ENCODE measurements at regions not wholly inside any gene's neighbourhood (a gene's known extent, or its start where the extent isn't known, plus 50 kb on each side); places are given as distances from the start of the nearest gene placed in this dataset.

DNA sequence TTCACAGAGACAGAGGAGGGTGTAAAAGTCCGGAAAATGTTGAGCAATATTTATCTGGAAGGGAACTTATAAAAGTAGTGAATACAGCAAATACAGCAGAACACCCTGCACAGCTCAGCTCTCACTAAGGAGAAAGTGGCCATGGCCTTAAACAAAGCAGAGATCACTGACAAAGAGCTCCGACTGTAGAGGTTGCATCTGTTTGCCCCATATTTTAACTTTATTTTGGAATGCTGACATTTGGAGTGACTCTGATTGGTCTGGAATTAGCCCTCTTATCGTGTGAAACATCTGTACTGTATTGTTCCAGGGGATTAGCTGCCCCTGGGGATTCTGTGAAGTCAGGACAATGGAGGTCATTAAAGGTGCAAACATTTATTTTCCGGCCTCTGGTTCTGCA, 1275.7 kb upstream of the FLRT2 start:
- peaks cover 0 to 6% (median 0%) of the 10 kb centered on the region in 4 donors for H3K4me1 ChIP-seq
- WGBS, 2 donors: 29 to 50% methylated on average over 4 of the region's 4 CpGs
- no peaks in the 10 kb centered on the region for H3K9me3 ChIP-seq
- no peak for DNase-seq
- H3K36me3 ChIP-seq: no peaks in the 10 kb centered on the region
- no peak overlapping the region for H3K27ac ChIP-seq
- no peaks in the 10 kb centered on the region for H3K27me3 ChIP-seq
- TF ChIP-seq, protein P1, sequence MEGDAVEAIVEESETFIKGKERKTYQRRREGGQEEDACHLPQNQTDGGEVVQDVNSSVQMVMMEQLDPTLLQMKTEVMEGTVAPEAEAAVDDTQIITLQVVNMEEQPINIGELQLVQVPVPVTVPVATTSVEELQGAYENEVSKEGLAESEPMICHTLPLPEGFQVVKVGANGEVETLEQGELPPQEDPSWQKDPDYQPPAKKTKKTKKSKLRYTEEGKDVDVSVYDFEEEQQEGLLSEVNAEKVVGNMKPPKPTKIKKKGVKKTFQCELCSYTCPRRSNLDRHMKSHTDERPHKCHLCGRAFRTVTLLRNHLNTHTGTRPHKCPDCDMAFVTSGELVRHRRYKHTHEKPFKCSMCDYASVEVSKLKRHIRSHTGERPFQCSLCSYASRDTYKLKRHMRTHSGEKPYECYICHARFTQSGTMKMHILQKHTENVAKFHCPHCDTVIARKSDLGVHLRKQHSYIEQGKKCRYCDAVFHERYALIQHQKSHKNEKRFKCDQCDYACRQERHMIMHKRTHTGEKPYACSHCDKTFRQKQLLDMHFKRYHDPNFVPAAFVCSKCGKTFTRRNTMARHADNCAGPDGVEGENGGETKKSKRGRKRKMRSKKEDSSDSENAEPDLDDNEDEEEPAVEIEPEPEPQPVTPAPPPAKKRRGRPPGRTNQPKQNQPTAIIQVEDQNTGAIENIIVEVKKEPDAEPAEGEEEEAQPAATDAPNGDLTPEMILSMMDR (IDR thresholded peaks at IDR 0.05): no peak
- TF ChIP-seq POLR2AphosphoS5 (IDR thresholded peaks at IDR 0.05) (peak in 1 of 4 donors; percentile 11), EP300 (IDR thresholded peaks at IDR 0.05) (no peak)
- intact Hi-C loops (cut with DNase I): loop anchor here (10.0 kb wide), 1 partner anchor 559 kb away; no protein-coding TSS in a partner anchor
- no peak overlapping the region for H3K4me3 ChIP-seq

DNA sequence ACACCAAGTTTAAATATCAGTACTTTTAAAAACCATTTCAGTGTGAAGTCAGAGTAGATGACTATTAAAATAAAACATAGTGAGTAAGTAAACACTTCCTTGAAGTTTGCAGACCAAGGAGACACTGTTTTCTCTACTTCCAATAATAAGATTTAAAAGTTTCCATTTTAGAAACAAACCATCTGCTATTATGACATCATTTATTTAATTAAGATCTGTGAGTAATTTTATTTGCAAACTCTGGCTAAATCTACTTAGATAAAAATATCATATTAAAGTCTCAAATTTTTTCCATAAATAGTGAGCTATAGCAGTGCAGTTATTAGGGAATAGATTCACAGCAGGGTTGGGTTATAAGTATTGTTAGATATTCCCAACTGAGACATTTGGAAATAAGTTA, 1267.0 kb upstream of the FLRT2 start:
- Histone ChIP-seq H3K27ac (no peak overlapping the region), H3K4me1 (no peaks in the 10 kb centered on the region), H3K36me3 (no peaks in the 10 kb centered on the region), H3K4me3 (no peak overlapping the region), H3K27me3 (no peaks in the 10 kb centered on the region), H3K9me3 (no peaks in the 10 kb centered on the region)
- intact Hi-C loops (cut with DNase I): no loop called here
- no peak for DNase-seq
- TF ChIP-seq POLR2AphosphoS5 (IDR thresholded peaks at IDR 0.05) (no peak), POLR2A (IDR thresholded peaks at IDR 0.05) (no peak), EP300 (IDR thresholded peaks at IDR 0.05) (no peak)
- TF ChIP-seq, protein P1 (IDR thresholded peaks at IDR 0.05): no peak

DNA sequence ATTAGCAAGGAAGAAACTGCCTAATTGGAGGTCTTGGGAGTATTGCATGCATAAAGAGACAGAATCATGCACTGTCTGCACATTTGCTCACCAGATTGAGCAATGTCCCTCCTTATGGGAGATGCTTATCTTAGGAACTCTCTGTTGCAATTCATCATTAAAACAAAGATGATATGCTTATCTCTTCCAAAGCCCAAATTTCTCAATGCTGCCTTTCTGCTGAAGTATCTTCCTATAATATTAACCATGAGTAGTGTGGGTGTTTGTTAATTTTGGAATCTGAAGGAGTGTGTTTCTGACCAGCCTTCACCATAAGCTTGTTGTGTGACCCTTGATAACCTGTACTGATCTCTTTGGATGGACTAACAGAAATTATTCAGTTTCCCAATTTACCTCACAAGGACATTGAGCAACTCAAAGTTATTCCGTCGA, 1257.6 kb upstream of the FLRT2 start:
- no peaks in the 10 kb centered on the region for H3K4me1 ChIP-seq
- no peak overlapping the region for H3K4me3 ChIP-seq
- intact Hi-C loops (cut with DNase I): no loop called here
- H3K36me3 ChIP-seq: no peaks in the 10 kb centered on the region
- H3K27me3 ChIP-seq: no peaks in the 10 kb centered on the region
- no peak overlapping the region for H3K27ac ChIP-seq
- H3K9me3 ChIP-seq: no peaks in the 10 kb centered on the region
- DNase-seq: no peak
- TF ChIP-seq, protein P1 (IDR thresholded peaks at IDR 0.05): no peak
- no peak for TF ChIP-seq EP300 (IDR thresholded peaks at IDR 0.05)
- no peak for TF ChIP-seq POLR2AphosphoS5 (IDR thresholded peaks at IDR 0.05)
- TF ChIP-seq POLR2A (IDR thresholded peaks at IDR 0.05): no peak
- WGBS, 2 donors: 91 to 97% methylated on average over 2 of the region's 2 CpGs

DNA sequence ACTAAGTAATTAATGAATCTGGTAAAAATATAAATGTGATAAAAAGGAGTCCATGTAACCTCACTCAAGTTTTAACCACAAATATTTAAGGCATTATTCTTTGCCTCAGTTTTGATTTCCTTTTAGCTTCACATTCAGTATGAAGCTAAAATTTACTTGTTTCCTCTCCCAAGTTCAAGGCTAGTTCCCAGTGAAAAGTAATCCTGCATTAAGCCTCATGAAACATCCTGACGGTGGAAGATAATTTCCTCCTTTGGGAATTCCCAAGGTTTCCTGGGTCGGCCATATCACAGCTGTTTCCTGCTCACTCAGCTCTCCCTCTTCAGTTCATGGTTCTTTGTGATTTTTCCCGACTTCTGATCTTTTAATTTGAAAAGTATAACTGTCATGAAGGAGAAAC, 1256.8 kb upstream of the FLRT2 start:
- Histone ChIP-seq H3K9me3 (no peaks in the 10 kb centered on the region), H3K4me1 (no peaks in the 10 kb centered on the region), H3K27me3 (no peaks in the 10 kb centered on the region), H3K4me3 (no peak overlapping the region), H3K36me3 (no peaks in the 10 kb centered on the region), H3K27ac (no peak overlapping the region)
- 65 to 73% methylated on average over 3 of the region's 3 CpGs for WGBS, 2 donors
- TF ChIP-seq, protein P1 (IDR thresholded peaks at IDR 0.05): no peak
- TF ChIP-seq EP300 (IDR thresholded peaks at IDR 0.05): no peak
- TF ChIP-seq POLR2AphosphoS5 (IDR thresholded peaks at IDR 0.05): no peak
- no peak for TF ChIP-seq POLR2A (IDR thresholded peaks at IDR 0.05)
- DNase-seq: no peak
- intact Hi-C loops (cut with DNase I): no loop called here

DNA sequence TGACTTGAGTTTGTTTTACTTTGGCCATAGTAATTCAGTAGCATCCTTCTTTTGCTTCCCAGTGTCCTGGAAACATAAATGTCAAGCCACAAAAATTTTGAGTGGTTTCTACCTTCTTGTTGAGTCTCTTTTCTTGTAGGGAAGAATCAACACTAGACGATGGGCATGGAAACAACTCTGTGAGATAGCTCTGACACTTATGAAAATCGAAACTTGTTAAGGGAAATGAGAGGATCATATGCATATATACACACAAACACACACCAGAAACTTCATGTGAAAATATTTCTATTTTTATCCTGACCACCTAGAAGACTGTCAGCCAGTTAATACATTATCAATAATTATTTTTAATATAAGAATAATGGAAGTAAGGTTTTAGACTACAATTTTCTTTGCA, 1247.3 kb upstream of the FLRT2 start:
- intact Hi-C loops (cut with DNase I): no loop called here
- 76 to 78% methylated on average over 2 of the region's 2 CpGs for WGBS, 2 donors
- TF ChIP-seq, protein P1 (IDR thresholded peaks at IDR 0.05): no peak
- TF ChIP-seq EP300 (IDR thresholded peaks at IDR 0.05) (no peak), POLR2A (IDR thresholded peaks at IDR 0.05) (no peak), POLR2AphosphoS5 (IDR thresholded peaks at IDR 0.05) (no peak)

More for the DNA sequence above, 1247.3 kb upstream of the FLRT2 start:
- H3K27ac ChIP-seq: no peak overlapping the region
- H3K4me1 ChIP-seq: no peaks in the 10 kb centered on the region
- no peaks in the 10 kb centered on the region for H3K27me3 ChIP-seq
- no peak for DNase-seq
- H3K9me3 ChIP-seq: no peaks in the 10 kb centered on the region
- H3K4me3 ChIP-seq: no peak overlapping the region
- H3K36me3 ChIP-seq: no peaks in the 10 kb centered on the region

Measured in sigmoid colon (tissue), 6 donors.